NCI-H69 (cell line): ENCODE measurements at regions not wholly inside any gene's neighbourhood (a gene's known extent, or its start where the extent isn't known, plus 50 kb on each side); places are given as distances from the start of the nearest gene placed in this dataset.
"Not testable (repeated sequence)": the region's sequence is repeated elsewhere in the genome, so short reads cannot be mapped to it uniquely, and the experiment has no call there.

Source experiments
- DNase-seq: peaks from one replicate; lab custom pipeline; 2025; lab: John Stamatoyannopoulos, UW

DNA sequence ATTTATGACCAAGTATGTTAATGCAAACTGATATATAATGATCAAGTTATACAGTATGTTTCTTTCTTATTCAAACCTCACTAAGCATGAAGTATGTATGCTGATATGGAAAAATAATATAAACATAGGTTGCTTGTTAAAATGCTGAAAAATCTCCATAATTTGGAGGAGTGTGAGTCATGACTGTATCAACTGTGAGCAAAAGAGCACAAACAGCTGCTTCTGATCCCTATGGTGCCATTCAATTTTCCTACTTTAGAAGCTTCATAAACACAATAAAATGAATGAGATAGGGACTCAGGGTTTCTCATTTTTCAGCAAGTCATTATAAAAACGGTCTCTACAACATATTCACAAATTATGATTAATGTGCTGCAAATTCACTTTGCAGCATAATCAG, 129.9 kb upstream of the TFPI start:
- DNase-seq: peak; percentile 43

DNA sequence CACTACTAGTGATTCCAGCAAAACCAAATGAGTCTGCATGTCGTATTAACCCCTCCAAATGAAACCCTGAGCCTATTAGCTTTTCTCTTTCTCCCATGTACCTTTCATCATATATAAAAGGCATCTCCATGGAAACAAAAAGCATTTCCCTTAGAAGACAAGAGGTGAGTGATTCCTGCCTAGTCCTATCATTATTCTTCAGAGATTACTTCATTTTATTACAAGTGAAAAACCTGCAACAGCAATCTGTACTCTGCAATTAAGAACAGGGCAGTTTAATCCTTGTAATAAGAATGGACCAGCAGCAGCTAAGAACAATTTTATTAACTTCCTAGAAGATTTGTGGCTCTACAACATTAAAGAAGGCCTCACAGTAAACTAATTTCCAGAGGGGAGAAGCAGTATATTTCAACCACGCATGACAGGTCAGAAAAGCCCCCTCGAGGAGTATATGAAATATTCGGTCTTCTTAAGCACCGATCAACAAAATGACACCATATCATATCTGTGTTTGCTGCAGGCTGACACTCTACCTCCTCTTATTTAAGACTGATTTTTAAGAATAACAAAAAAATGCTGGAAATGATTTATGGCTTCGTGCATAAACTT, 132.3 kb upstream of the TFPI start:
- DNase-seq: peak; percentile 83

DNA sequence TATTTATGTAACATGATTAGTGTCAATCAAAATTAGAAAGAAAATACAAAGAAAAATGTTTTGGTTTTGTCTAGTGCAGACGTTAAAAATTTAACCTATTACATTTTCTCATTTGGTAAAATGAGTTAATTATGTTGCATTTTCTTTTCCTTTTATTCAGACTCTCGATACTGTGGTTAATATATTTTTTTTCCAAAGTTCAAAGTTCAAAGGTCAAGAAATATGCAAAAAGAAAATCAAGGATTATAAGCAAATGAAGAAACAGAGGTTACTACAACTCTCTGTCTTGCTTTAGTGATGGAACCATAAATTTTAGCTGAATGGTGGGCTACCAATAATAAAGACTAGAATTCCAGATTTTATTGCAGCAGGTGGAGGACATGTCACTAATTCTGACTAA, 133.3 kb upstream of the TFPI start:
- DNase-seq: no peak

DNA sequence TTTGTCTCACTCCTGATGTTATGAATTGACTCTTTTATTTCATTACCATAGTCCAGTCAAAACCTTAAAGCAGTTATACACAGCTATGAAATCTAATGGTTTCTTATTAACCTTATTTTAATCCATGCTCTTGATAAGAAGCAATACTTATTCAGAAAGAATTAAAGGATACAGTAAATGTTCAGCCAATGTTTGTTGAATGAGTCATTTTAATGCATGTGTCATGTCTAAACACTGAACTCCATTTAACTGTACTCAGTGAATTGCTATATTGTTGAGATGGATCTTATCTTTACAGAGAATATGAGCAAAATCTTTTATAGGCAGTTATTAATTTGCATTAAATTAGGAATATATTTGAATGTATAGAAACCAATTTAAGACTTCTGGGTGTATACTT, 135.1 kb upstream of the TFPI start:
- peak; percentile 61 for DNase-seq

DNA sequence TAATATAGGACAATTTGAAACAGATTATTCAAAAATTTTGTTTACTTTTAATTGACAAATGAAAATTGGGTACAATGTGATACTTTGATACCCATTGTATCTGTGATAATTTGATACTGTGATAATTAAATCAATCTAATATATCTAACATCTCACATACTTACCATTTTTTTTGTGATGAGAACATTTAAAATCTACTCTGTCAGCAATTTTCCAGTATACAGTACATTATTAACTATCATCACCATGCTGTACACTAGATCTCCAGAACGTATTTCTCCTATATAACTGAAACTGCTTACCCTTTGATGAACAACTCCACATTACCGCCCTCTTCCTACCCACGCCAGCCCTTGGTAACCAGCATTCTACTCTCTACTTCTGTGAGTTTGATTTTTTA, 139.7 kb upstream of the TFPI start:
- no peak for DNase-seq

DNA sequence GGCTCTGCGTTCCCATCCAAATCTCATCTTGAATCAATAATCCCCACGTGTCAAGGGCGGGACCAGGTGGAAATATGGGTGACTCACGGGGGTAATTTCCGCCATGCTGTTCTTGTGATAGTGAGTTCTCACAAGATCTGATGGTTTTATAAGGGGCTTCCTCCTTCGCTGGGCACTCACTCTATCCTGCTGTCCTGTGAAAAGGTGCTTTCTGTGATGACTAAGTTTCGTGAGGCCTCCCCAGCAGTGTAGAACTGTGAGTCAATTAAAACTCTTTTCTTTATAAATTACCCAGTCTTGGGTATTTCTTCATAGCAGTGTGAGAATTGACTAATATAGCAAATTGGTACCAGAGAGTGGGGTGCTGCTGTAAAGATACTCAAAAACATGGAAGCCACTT, 142.4 kb upstream of the TFPI start:
- not testable (repeated sequence) for DNase-seq

DNA sequence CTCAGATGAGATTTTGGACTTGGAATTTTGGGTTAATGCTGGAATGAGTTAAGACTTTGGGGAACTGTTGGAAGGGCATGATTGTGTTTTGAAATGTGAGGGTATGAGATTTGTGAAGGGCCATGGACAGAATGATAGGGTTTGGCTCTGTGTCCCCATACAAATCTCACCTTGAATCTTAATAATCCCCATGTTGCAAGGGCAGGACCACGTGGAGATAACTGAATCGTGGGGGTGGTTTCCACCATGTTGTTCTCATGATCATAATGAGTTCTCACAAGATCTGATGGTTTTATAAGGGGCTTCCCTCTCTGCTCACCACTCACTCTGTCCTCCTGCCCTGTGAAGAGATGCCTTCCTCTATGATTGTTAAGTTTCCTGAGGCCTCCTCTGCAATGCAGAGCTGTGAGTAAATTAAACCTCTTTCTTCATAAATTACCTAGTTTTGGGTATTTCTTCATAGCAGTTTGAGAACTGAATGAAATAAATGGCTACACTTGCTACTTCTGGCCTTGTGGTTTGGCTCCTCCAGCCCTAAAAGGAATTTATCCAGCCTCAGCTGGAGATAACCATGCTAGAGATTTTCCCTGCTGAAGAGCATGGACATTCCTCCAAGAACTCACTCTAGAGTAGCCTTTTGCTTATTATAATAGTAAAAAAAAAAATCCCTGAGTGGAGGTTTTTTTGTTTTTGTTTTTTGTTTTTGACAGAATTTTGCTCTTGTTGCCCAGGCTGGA, 144.3 kb upstream of the TFPI start:
- DNase-seq: no peak

DNA sequence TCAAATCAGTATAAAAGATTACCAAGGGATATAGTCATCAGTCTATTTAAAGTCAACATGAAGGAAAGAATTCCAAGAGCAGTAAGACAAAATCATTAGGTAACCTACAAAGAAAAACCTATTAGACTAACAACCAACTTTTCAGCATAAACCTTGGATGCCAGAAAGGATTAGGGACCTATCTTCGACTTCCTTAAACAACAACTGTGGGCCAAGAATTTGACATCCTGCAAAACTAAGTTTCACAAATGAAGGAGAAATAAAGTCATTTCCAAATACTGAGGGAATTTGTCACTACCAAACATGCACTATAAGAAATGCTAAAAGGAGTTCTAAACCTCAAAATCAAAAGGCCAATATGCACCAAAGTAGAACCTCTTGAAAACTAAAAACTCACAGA, 147.9 kb upstream of the TFPI start:
- DNase-seq: no peak

DNA sequence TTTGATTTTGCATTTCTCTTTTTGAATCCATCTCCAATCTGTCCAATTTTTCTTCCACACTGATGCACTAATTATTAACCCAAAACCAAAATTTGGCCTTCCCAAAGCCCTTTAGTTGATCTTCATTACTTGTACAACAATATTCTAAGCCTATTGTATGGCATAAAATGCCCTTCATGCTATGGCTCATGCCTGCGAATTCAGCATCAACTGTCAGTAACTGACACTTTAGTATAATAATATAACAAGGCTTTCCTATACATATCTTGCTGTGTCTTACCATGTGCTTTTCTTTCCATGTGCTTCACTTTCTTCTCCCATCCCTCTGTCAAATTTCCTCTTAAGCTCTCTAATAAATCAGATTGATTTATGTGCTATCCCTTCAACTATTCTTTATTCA, 154.0 kb upstream of the TFPI start:
- no peak for DNase-seq

DNA sequence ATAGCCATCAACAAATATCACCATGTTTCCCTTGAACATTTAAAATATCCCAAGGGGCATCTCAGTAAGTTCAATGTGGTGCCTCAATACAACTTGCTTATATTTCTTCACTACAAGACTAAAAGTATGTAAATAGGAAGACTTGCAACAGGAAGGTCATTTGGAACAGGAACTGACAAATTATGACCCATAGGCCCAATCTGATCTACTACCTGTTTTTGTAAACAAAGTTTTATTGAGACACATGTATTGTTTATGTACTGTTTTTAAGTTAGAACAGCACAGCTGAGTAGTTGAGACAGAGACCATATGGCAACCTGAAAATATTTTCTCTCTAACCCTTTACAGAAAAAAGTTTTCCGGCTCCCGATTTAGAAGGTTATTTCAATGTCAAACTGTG, 154.8 kb upstream of the TFPI start:
- DNase-seq: no peak

DNA sequence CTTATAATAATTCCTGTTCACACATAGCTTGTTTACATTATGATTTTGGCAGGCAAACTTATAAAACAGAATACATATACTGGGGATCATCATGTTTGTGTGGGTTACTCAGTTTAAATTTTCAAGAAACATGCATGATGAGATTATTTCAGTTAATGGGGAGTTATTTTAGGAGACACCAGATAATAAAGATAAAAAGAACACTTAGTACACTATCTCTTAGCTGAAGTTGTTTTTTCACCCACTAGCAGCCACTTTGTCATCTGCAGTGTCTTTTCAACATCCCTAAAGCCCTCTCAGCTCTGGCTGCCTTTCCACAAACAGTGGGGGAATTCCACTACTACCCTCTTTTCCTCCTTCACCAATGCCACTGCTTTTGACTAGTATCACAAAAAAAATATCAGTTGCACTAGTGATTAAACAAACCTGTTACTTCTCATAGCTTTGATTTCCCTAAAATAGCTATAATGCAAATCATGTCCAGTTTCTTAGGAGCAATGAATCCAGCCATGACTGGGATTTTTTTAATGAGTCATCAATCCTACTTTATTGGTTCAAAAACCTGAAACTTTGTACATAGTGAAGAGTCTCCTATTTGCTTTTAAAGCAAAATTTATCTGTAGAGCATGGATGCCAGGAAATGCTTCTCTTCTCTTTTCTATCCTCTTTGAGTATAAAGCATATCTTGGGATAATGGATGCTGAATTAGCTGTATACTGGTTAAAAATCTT, 156.7 kb upstream of the TFPI start:
- DNase-seq: no peak

DNA sequence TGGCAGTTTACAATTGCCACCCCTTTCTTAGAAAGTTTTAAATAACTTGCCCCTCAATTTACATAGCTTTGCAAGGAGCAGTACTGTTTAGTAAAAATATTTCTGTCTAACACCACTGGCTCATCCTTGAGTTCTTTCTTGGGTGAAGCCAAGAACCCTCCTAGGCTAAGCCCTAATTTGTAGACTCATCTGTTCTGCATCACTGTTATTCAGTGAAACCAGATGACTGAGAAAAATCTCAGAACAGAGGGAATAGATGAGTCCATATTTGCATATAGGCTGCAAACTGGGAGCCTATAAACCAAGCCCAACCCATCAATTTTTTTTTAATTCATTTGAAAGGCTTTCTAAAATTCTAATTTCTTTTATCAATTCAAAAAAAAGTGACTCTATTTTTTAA, 161.4 kb upstream of the TFPI start:
- DNase-seq: no peak

DNA sequence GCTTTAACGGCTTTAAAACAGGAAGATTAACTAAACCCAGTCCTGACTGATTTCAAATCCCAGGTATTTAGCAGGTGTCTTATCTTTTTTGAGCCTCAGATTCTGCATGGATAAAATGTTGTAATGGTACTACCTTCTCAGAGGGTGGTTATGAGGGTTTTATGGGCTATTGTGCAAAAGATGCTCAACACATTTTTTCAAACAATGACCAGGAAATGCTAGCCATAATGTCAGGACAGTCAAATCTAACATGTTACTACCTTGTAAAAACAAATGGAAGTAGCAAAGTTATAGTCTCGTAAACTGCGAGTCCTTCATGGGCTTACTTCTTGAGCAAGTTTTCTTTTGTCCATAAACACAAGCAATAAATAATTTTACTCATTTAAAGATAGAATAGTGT, 162.1 kb upstream of the TFPI start:
- DNase-seq: no peak

DNA sequence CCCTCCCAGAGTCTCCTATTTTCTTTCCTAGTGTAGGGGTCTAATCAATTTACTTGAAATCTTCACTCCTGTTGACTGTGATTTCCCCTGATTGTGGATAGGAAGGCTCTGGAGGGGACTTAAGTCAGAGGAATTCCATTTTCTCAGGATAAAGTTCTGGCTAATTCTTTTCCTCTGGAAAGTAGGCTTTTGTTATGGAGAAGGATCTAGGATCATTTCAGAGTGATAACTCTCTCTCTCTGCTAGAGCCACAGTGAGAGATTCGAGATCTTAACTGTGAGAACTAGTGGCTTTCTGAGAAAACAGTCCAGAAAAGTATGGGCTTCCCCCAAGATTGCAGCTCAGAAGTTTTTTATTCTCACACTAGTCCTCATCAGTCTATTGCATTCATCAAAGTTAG, 163.9 kb upstream of the TFPI start:
- DNase-seq: no peak

DNA sequence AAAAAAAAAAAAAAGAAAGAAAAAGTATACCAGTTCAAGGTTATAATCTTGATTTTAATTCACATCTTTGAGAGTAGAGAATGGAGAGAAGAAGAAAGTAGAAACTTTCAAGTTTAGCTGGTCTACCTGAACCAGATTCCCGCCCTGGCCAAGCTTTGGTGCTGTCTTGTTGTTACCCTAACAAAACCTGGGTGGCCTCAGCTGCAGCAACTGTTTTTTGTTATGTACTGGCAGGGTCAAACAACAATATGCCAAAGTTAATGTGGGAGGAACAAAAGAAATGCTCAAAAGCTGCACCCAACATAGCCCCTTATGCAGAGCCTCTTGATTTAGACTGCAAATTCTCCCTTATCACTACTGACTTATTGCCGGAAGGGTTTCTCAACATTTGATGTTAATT, 165.3 kb upstream of the TFPI start:
- no peak for DNase-seq

DNA sequence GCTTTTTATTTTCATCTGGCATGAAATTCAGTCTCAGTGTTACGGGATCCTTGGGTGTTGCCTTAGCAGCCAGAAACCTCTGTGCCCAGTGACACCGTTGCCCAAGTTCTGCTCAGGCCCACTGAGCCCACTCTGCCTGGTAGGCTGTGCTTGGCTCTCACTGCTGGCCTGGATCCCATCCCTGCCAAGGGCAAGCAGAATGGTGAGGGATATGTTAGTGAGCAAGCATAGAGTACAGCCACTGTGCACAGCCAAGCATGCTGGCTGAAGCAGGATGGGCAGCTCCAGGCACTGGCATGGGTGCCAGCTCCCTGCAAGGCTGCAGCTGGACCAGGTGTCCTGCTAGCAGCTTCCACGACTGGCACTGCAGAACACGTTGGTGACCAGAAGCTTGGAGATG, 194.7 kb upstream of the TFPI start:
- no peak for DNase-seq

DNA sequence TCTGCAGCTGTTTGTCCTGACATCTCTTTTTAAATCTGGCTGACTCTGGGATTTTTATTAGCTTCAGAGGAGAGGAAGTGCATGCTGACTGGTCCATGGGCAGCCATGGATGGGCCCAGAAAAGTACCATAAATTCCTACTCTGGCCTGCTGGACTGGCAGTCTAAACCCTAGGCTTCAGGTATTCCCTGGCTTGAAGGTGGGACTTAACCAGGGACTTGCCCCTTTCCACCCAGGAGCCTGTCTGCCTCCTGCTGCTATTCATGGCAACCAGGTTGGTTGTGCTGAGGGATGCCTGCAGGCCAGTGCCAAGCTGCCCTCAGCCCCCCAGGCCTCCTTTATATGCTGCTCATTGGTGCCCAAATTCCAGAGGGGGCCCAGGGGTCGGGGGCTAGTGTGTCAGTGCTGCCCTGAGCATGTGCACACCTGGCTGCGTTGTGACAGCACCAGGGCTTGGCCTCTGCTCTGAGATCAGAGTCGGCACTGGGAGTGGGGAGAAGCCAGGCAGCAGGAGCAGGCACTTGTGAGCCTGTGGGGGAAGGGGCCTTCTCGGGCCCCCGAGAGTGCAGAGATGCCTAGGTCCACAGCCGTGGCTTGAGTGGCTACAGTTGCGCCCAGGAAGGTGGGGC, 195.7 kb upstream of the TFPI start:
- no peak for DNase-seq

DNA sequence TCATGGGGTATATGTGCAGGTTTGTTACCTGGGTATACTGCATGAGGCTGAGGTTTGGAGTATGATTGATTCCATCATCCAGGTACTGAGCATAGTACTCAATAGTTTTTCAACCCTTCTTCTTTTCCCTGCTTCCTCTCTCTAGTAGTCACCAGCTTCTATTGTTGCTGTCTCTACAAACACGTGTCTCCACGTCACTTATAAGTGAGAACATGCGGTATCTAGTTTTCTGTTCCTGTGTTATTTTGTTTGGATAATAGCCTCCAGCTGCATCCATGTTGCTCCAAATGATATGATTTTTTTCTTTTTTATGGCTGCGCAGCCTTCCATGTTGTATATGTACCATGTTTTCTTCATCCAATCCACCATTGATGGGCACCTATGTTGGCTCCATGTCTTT, 214.8 kb upstream of the TFPI start:
- DNase-seq: no peak

DNA sequence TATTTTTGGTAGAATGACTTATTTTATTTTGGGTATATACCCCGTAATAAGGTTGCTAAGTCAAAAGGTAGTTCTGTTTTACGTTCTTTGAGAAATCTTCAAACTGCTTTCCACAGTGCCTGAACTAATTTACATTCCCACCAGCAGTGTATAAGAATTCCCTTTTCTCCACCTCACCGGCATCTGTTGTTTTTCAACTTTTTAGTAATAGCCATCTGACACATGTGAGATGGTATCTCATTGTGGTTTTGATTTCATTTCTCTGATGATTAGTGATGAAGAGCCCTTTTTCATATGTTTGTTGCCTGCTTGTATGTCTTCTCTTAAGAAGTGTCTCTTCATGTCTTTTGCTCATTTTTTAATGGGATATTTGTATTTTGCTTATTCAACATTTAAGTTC, 215.2 kb upstream of the TFPI start:
- no peak for DNase-seq

DNA sequence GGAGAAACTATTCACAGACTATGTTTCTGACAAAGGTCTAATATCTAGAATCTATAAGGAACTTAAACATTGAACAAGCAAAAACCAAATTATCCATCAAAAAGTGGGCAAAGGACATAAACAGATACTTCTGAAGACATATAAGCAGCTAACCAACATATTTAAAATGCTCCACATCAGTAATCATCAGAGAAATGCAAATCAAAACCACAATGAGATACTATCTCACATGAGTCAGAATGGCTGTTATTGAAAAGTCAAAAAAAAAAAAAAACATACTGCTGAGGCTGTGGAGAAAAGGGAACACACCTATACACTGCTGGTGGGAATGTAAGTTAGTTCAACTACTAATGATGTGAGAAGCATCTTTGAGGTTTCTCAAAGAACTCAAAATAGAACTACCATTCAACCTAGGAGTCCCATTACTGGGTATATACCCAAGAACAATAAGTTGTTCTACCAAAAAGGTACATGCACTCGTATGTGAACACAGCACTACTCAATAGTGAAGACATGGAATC, 220.4 kb upstream of the TFPI start:
- DNase-seq: no peak

DNA sequence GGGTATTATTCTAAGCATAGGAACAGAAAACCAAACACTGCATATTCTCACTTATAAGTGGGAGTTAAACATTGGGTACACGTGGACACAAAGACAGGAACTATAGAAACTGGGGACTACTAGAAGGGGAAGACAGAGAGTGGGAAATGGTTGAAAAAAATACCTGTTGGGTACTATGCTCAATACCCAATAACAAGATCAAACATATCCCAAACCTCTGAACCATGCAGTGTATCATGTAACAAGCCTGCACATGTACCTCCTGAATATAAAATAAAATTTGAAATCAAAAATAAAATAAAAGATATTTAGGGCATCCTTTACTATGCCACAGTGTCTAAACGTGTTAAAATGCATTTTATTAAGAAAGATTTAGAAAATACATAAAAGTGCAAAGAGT, 221.0 kb upstream of the TFPI start:
- no peak for DNase-seq

DNA sequence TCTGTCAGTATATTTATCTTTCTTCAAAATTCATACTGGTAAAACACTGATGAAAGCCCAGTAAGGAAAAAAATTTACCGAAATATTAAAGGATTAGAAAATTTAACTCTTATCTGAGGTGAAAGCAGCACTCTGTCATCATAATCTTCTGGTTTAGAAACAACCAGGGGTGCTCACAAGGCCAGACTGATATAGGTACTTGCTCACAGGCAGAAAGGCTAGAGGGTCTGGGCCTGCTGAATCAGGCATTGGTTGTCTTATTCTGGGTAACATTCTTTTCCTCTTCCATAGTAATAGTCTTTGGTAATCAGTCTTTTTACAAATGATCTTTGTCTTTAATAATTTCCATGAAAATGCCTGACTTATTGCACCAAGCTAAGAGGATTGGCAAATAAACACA, 221.4 kb upstream of the TFPI start:
- no peak for DNase-seq

DNA sequence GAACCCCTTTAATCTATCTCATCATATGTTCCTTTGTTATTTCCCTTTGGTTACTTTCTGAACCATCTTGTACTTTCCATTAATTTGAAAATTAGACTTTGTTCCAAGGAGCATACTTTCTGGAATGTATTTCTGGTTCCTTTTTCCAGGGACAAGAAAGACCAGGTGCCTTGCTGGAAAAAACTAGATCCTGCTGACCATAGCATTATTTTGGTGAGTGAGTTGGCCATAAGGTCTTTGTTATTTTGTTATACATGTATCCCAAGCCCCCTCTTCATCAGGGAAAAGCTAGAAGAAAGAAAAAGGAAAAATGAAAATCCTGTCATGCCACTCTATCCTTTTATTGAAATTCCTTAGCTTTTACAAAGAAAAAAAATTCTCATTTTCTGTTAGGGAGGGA, 228.1 kb upstream of the TFPI start:
- no peak for DNase-seq
